GM18499 (cell line): ENCODE measurements at regions not wholly inside any gene's neighbourhood (a gene's known extent, or its start where the extent isn't known, plus 50 kb on each side); places are given as distances from the start of the nearest gene placed in this dataset.

Source experiments
- ATAC-seq: cut with Tn5 transposase; IDR thresholded peaks from one replicate; pipeline ENCODE4 v1.9.1; 2021; ENCODE audit warnings: moderate number of reproducible peaks; ENCODE audit not compliant: insufficient read depth, unreplicated experiment

DNA sequence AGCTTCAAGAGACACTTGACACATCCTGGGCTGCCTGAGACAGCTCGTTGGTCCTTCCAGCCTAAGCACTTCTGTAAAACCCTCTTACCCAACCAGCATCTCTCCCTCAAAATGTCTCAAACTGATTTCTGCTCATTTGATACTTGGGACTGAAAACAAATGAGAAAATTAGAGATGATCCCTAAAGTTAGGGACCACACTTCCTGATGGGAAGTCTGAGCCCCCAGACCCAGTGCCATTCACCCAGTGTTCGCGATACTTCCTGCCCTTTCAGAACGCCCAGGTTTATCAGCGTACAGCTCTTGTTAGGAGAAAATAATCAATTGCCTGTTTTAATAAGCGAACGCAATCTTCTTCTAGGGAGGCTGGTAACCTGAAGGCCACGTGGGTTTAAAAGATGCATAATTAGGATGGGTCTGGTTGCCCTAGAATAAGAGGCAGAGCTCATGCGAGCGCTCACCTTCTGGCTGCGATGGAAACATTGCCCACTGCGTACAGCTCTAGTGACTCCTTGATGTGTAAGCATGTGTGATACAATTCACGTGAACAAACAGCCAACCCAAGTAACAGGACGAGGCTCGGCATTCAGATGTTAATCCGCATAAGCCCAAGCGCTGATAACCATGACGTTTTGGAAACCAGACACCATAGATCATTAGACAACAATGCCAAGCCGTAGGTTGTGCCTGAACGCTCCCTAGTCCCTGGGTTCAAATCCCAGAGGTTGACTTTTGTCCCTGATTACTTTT lies 213.1 kb downstream of the FOXL1 start:
- ATAC-seq = no peak

DNA sequence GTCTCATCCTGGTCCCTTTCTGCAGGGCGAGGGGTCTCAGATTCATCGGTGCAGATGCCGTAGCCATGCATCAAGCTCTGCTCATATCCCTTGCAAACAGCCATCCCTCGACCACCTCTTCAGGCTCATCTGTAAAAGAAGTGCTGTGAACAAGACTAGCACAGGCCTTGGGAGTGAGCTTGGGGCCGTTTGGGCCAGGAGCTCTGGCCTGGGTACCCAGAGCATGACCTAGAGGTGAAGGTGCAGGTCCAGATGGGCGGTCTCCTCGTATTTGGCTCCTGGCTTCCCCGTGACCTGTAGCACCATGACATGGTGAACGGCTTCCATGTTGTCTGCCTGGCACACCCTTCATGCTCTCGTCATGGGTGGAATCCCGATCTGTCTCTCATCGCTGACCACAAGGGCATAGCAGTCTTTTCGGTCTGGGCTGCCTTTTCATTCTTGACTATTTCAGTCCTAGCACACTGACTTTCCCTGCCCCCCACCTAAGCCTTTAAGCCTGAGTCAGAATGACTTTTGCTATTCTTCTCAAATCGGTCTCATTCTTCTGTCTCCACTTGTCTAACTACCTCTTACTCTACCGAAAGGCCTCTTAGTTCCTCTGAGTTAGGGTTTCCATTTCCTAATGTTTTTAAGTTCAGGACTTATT lies 216.0 kb downstream of the FOXL1 start:
- no peak for ATAC-seq

DNA sequence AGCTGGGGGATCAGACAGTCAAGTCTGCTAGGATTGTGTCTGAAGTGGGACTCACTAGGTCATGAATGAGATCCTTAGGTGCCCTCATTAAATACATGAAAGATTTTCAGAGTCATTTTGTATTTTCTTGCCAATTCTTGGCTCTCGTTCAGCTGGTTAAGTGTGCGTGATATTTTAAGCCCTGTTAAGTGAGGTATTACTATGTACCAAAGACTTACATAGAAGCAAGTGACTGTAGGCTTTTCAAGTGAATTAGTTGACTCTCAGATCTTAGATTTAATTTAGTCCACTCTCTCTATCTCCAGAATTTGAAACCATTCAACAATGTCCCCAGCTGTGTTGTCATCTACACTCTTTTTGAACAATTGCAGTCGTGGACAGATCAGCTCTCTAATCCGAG lies 219.4 kb downstream of the FOXL1 start:
- no peak for ATAC-seq

DNA sequence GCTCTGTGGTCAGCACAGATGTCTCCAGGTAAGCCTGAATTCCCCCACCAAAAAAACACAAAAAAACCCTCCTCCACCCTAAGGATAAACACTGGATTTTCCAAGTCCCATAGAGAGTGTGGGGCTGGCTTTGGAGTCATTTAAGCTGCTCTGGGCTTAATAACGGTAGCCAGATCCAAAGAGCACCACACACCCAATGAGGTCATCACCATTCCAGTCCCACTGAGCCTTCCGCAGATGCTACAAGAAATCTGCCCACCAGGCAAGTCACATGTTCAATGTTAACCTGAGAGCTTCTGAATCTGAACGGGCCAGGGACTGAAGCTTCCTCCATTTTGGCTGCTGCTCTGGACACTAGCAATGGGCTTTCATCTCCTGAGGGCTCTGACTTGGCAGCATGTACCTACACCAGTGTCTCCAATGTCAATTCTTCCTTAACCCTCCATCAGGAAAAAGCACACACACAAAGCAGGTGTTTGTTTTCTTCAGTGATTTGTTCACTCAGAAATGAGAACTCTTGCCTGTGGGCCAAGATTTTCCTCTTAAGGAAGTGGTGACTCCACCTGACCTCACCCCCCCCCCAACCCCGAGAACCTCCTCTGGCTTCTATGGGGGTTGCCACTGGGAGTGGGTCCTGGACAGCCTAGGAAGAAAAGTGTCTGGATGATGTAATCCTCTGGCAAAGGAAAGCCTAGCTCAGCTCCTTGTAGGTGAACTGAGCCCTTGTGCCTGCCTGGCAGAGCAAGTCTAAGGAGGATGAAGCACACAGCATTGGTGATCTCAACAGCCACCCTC lies 220.1 kb downstream of the FOXL1 start:
- no peak for ATAC-seq

DNA sequence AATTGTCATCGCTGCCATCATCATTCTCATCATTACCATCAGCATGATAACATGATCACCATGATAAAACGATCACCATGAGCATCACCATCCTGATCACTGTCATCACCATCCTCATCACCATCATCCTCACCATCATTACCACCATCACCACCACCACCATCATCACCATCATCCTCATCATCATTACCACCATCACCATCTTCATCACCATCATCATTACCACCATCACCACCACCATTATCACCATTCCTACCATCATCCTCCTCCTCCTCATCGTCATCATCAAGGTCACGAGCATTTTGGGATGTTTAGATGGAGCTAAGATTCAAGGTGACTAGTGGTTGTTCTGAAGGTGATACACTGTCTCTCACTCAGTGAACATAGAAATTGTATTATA lies 221.0 kb downstream of the FOXL1 start:
- ATAC-seq = no peak

DNA sequence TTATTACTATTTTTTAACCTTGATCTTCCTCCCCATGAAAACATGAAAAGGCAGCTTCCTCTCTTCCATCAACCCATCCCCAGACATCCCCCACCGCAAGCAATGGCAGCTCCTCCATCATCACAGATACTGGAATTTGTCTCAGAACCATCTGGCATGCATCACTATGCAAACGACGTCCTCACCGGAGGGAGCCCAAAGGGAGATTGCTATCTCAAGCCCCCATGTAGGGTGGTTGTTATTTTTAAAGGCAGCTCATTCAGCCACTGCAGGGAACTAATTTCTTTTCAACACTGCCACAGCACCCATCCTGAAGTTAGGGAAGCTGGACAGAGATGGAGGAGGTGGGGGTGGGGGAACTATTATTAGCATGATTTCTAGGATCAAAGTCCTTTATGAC lies 222.5 kb downstream of the FOXL1 start:
- ATAC-seq = no peak

DNA sequence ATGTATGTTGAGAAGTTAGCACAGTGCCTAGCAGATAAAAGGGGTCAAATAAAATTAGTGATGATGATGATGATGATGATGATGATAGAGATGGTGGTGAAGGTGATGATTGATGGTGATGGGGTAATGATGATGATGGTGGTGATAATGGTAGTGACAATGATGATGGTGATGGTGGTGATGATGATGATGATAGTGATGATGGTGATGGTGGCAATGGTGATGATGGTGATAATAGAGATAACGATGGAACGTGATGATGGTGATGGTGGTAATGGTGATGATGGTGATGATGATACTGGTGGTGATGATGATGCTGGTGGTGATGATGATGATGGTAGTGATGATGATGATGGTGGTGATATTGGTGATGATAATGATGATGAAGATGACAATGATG lies 223.7 kb downstream of the FOXL1 start:
- no peak for ATAC-seq

DNA sequence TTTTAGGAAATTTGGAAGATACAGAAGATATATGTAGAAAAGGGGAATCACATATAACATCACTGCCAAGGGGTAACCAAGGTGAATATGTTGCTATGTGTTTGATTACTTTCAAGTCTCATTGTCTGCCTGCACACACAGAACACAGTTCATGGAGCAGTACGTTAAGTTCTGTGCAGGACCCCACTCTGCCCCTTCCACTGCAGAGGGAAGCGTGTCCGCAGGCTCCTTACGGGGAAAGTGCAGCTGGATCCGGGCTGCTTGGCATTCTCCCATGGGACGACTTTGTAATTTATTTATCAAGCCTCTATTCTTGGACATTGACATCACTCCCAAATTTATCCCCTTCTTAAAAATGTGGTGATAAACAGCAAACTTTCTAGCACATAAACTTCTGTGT lies 226.8 kb downstream of the FOXL1 start:
- ATAC-seq = no peak

DNA sequence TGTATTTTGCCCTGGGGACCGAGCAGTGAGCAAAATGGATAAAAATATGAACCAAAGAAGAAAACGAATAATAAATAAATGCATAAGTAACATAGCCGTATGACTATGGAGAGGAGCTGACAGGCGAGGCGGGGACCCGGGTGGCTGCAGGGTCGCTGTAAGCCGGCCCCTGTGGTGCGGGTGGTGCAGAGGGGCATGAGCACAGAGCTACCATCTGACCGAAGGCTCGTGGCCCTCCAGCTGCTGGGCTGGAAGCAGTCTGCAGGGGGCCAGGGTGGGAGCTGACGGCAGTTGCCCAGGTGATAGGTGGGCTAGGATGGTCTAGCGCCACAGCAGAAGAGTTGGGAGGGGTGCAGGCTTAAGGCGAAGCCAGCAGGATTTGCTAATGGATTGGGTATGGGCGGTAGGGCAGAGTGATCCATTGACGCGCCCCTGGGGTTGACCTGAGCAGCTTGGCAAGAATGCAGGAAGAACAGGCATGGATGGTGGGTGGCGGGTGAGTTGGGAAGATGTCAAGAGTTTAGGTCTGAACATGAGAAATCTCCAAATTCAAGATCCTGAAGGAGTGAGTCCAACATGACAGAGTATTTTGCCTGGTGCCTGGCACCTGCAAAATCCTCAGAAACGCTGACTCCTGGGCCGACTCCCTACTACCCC lies 228.0 kb downstream of the FOXL1 start:
- no peak for ATAC-seq

DNA sequence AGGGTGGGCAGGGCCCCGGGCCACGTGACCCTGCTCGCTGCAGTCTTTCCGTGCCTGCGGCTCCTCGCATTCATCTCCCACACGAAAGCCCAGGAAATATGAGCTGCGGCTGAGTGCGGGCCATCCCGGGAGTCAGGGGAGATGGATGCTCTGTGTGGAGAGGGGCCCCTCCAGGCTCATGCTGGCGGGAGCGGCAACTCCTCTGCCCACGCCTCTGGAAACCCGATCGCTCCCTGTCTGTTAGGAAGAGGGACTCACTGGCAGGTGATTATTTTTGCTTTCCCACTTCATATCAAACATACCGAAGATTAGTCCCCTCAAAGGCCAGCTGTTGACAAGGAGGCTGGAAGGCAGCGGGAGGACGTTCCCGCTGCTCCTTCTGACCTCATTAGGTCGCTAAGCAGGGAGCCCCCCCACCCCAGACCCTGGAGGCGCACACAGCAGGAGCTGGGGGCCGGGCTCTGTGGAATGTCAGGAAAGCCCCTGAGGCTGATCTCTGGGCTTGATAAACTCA lies 228.5 kb downstream of the FOXL1 start:
- no peak for ATAC-seq

DNA sequence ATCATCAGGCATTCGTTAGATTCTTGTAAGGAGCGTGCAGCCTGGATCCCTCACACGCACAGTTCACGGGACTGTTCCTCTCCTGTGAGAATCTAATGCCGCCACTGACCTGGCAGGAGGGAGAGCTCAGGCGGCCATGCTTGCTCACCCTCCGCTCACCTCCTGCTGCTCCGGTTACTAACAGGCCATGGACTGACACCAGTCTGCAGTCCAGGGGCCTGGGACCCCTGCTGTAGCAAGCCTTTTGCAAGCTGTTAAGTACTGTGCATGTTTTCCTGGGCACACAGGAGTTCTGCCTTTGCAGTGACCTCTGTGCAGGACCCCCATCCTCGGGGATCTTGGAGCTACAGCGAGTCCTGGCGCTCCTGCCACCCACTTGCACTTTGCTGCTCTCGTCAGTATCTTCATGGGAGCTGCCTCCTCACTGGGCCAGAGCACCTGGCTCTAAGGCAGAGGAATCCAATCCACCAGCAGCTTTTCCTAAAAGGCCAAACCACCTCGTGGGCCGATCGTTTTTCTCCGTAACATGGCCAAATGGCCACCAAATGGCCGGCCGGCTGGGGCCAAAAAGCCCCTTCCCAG lies 230.6 kb downstream of the FOXL1 start:
- ATAC-seq = no peak

DNA sequence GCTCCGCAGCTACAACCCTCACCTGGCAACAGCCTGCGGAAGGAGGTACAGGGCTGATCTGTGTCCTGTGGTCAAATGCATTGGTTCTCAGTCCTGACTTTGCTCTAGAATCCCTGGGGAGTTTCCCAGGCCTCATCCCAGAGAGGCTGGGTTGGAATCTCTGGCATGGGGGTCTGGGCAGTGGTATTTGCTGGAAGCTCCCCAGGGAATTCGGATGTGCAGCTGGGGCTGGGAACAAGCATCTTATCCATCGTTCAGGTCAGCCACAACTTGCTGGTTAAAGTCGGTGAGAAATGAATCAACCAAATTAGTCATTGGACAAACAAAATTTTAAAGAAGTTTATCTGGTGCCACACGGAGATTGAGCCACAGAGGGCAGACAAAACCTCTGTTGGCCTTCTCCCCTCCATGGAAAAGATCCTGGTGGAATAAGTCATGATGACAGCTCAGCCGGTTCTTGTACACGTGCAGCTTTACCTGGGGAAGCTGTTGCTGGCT lies 231.2 kb downstream of the FOXL1 start:
- ATAC-seq = no peak

DNA sequence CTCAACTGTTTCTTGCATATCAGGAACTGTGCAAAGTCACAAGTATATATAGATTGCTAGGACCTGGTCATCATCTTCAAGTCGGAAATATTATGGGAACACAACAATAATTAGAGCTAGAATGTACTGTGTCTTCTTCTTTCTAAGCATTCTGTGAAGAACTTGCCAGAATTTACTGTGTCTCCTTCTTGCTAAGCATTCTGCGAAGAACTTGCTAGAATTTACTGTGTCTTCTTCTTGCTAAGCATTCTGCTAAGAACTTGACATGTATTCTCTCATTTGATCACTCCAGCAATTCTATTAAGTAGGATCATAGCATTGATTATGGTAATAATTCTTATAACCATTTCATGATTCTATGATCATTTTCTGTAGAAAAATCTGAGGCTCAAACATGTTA lies 231.7 kb downstream of the FOXL1 start:
- ATAC-seq = no peak

DNA sequence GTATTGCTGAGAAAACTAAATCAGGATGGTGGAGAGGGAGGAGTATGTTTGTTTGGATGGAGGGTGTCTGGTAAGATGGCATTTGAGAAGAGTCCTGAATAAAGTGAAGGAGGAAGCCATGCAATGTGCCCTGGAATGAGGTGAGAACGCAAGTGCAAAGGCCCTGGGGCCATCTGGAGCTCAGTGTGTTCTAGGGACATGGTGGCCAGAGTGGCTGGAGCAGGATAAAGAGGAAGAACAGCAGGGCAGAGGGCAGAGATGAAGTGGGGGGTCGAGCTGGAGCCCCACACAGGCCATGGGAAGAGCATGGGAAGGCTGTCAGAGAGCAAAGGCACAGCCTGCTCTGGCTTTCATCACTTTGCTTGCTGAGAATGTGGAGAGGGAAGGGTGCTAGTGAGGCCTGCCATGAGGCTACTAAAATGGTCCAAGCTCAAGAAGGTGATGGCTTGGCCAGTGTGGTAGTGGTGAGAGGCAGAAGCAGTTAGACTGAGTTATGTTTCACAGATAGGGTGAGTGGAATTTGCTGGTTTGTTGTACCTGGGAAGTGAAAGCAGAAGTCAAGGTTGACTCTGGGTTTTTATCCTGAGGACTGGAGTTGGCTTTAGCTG lies 234.1 kb downstream of the FOXL1 start:
- ATAC-seq = no peak

DNA sequence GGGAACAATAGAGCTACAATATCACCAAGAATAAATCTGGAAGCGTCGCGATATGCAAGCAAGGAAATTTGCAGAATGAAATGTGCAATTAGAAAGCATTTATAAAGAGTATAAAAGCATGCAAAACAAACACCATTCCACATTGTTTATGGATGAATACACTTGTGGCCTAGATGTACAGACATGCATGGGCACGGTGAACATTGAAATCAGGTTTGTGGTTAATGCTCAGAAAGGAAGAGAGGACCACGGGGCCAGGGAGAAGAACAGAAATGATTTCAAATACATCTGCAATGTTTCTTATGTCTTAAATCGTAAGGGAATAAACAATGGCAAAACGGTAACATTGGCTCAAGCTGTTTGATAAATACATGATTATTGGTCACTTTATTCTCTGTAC lies 235.9 kb downstream of the FOXL1 start:
- ATAC-seq = no peak

DNA sequence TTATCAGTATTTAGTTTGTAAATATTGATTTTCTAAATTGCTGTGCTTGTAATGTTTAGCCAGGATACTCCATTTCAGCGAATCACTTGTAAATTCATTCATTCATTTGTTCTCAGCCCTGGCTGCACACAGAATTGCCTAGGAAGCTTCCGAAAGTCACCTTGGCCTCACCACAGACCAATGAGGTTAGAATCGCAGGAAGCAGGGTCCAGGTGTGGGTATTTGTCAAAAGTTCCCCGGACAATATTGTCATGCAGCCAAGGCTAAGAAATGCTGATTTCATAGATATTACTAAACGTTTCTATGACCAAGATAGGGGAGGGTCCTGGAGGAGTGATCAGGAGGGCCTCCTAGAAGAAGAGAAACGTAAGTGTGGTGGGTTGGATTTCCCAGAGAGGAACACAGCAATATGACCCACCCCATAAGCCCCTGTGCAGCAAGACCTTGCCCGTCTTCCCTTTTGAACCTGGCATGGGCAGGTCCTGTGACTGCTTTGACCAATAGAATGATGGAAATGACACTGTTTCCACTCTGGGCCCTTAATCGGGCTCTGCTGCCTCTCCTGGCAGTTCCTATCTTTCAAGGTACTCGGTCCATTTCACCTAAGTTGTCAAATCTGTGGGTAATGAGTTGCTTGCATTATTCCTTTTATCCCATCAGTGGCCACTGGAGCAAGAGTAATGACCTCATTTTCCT lies 238.7 kb downstream of the FOXL1 start:
- no peak for ATAC-seq

DNA sequence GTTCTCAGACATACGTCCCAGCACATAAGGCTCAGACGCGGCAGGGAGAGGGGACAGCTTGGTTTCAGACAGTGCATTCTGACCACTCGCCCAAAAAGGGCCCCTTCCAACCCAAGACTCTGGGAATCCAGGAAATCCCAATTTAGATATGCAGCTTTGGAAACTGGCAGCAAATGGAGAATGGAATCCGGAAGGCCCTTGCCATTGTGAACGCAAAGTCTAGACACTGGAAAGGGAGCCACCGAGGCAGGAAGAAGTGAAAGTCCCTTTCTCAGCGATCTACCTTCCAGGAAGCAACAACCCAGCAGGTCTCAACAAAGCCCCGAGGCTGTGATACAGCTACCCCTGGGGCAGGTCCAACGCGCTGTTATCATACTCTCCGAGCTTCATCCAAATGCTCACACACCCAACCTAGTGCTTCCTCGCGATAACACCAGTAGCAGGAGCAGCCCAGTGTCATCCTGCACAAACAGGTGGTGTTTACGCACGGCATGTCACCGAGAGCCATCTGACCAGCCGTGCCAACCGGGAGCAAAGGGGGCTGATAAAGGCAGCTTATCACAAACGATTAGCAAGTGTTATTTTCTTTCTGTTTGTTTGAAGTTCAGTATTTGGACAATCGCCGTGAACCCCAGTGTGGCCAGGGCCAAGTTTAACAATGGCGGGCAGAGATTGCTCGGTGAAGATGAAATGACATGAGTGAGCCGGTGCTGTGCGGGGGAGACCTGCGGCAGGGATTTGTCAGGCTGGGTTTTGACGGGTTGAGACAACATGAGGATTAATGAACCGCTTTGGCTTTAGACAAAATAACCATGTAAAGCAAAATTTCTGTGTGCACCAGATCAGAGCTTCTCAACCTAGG lies 240.6 kb downstream of the FOXL1 start:
- ATAC-seq = no peak

DNA sequence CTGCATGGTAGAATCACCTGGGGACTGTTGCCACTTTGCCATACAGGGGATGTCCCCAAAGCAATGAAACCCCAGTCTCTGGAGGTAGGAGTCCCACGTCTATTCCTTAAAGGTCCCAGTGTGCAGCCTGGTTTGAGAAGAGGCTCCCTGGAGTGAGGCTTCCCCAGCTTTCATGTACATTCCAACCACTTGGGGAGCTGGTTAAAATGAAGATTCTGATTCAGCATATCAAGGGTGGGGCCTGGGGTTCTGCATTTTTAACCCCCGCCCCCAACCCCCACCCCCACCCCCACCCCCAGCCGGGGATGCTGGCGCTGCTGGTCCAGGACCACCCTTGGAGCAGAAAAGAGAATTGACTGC lies 241.2 kb downstream of the FOXL1 start:
- ATAC-seq = no peak
